Osteoblast (primary cell): ENCODE measurements at regions not wholly inside any gene's neighbourhood (a gene's known extent, or its start where the extent isn't known, plus 50 kb on each side); places are given as distances from the start of the nearest gene placed in this dataset.
A peak's percentile ranks its signal among the peaks of the same experiment; 100 is the strongest.

Experiments used
- DNase-seq: peaks from one replicate; pipeline ENCODE4 v3.0.0; 2011; ENCODE audit warnings: low spot score, mixed read lengths; ENCODE audit not compliant: insufficient read length; ENCODE audit errors: missing footprints
- H2AFZ ChIP-seq: 2 replicates; pipeline ENCODE4 v1.6.0; 2011; ENCODE audit warnings: mild to moderate bottlenecking, low read length
- H3K27ac ChIP-seq: 2 replicates; pipeline ENCODE4 v1.5.1; 2011; ENCODE audit warnings: mild to moderate bottlenecking, low read depth, low read length, moderate library complexity
- H3K27me3 ChIP-seq: 2 replicates; pipeline ENCODE4 v1.6.0; 2012; ENCODE audit warnings: mild to moderate bottlenecking, control low read depth, inconsistent platforms, low read length, moderate library complexity; ENCODE audit not compliant: insufficient read depth
- H3K36me3 ChIP-seq: 2 replicates; pipeline ENCODE4 v1.5.1; 2011; ENCODE audit warnings: mild to moderate bottlenecking, low read length, control low read depth, moderate library complexity; ENCODE audit not compliant: insufficient read depth
- H3K4me1 ChIP-seq: 2 replicates; pipeline ENCODE4 v1.5.1; 2011; ENCODE audit warnings: mild to moderate bottlenecking, low read length, control low read depth, moderate library complexity; ENCODE audit not compliant: insufficient read depth
- H3K4me2 ChIP-seq: 2 replicates; pipeline ENCODE4 v1.6.0; 2011; ENCODE audit warnings: mild to moderate bottlenecking, low read length; ENCODE audit not compliant: insufficient read depth
- H3K4me3 ChIP-seq: fragments of 200-600 bp; sonication (generic); 3 replicates; pipeline ENCODE4 v1.5.1; 2012; ENCODE audit warnings: mild to moderate bottlenecking, low read length, inconsistent platforms; ENCODE audit not compliant: insufficient read depth
- H3K79me2 ChIP-seq: 2 replicates; pipeline ENCODE4 v1.6.0; 2012; ENCODE audit warnings: mild to moderate bottlenecking, low read length, control low read depth, inconsistent platforms; ENCODE audit not compliant: insufficient read depth
- H3K9me3 ChIP-seq: 2 replicates; pipeline ENCODE4 v1.5.1; 2011; ENCODE audit warnings: low read depth, low read length, control low read depth
- H4K20me1 ChIP-seq: 2 replicates; pipeline ENCODE4 v1.6.0; 2012; ENCODE audit warnings: mild to moderate bottlenecking, low read length, control low read depth; ENCODE audit not compliant: insufficient read depth
- TF ChIP-seq, protein P1 (sequence below): IDR thresholded peaks from 2 replicates; pipeline ENCODE4 v1.5.1; 2011; ENCODE audit warnings: mild to moderate bottlenecking, low read depth, low read length, moderate library complexity; ENCODE audit errors: extremely low read depth

DNA sequence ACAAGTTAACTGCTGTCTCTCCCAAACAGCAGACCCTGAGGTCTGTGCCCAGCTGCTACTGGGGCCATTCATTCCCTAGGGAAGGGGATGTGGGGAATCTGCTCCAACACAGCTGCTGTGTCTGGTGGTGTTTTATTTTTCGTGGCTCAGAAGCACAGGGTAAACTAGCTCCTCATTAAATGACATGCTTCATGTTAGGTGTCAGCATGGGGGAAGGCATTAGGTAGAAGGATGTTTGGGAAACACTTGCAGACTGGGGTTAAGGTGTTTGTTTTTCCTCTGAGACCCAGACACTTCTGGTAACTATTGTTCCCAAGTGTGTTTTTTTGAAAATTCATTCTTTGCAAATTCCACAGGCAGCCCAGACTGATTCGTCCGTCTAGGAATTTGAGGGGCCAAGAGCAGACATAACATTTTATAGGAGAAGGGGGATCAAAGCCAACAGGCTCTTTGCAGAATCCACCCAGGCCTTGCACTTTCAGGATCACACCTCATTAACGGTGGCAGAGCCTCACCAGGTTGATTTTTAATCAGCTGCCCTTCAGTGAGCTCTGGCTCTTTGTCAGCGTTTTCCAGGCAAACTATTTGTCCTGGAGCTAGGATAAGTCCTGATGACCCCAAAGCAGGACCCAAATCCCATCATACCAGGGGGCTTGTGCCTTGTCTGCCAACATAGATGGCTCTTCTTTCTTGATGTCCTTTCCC, 65.4 kb upstream of the ITGA11 start:
- no peak overlapping the region for H2AFZ ChIP-seq
- peak; percentile 60 for DNase-seq

DNA sequence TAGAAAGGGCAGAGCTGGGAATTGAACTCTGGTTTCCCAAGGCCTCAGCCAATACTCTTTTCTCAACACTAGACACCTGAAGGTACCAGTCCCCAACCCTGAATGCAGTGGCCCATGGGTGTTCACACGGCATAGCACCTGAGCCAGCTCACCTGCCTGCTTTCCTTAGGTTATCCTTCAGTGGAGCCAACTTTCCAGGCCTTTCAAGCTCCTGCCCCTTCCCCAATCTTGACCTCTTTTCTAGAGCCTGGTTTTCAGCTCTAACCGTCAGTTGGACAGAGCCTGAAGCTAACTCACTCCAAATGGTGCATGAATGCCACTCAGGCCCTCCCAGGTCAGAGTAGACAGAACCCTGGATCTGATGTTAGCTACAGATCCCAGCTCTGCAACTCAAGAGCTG, 66.1 kb upstream of the ITGA11 start:
- TF ChIP-seq, protein P1, sequence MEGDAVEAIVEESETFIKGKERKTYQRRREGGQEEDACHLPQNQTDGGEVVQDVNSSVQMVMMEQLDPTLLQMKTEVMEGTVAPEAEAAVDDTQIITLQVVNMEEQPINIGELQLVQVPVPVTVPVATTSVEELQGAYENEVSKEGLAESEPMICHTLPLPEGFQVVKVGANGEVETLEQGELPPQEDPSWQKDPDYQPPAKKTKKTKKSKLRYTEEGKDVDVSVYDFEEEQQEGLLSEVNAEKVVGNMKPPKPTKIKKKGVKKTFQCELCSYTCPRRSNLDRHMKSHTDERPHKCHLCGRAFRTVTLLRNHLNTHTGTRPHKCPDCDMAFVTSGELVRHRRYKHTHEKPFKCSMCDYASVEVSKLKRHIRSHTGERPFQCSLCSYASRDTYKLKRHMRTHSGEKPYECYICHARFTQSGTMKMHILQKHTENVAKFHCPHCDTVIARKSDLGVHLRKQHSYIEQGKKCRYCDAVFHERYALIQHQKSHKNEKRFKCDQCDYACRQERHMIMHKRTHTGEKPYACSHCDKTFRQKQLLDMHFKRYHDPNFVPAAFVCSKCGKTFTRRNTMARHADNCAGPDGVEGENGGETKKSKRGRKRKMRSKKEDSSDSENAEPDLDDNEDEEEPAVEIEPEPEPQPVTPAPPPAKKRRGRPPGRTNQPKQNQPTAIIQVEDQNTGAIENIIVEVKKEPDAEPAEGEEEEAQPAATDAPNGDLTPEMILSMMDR: no peak
- Histone ChIP-seq H3K27me3 (no peaks in the 10 kb centered on the region), H3K4me2 (no peak overlapping the region), H3K9me3 (no peaks in the 10 kb centered on the region), H3K4me1 (peaks cover 18% of the 10 kb centered on the region), H2AFZ (no peak overlapping the region), H3K4me3 (no peak overlapping the region), H3K36me3 (no peaks in the 10 kb centered on the region), H3K27ac (no peak overlapping the region), H4K20me1 (no peaks in the 10 kb centered on the region), H3K79me2 (no peaks in the 10 kb centered on the region)
- DNase-seq: no peak

More for the DNA sequence above, 65.4 kb upstream of the ITGA11 start:
- H3K4me2 ChIP-seq: no peak overlapping the region
- no peak overlapping the region for H3K4me3 ChIP-seq
- H3K27me3 ChIP-seq: no peaks in the 10 kb centered on the region
- no peaks in the 10 kb centered on the region for H3K9me3 ChIP-seq
- TF ChIP-seq, protein P1: no peak
- no peaks in the 10 kb centered on the region for H3K79me2 ChIP-seq
- no peaks in the 10 kb centered on the region for H3K36me3 ChIP-seq
- H3K27ac ChIP-seq: no peak overlapping the region
- H4K20me1 ChIP-seq: no peaks in the 10 kb centered on the region
- H3K4me1 ChIP-seq: peaks cover 25% of the 10 kb centered on the region

- Histone ChIP-seq H3K36me3 (no peaks in the 10 kb centered on the region), H3K9me3 (no peaks in the 10 kb centered on the region), H3K4me2 (no peak overlapping the region), H3K27ac (no peak overlapping the region), H4K20me1 (no peaks in the 10 kb centered on the region), H3K27me3 (no peaks in the 10 kb centered on the region), H3K79me2 (no peaks in the 10 kb centered on the region), H3K4me1 (peaks cover 18% of the 10 kb centered on the region), H2AFZ (no peak overlapping the region), H3K4me3 (no peak overlapping the region)
- TF ChIP-seq, protein P1: no peak
- no peak for DNase-seq
These were observed 67.8 kb upstream of the ITGA11 start for GRCh38 chr15:68499620-68500312.
